Keratinocyte (primary cell): ENCODE measurements at regions not wholly inside any gene's neighbourhood (a gene's known extent, or its start where the extent isn't known, plus 50 kb on each side); places are given as distances from the start of the nearest gene placed in this dataset.

Experiments
- CTCF ChIP-seq, 3 experiments: IDR thresholded peaks in 1 of 3; conservative IDR thresholded peaks in 1 of 3; optimal IDR thresholded peaks in 1 of 3; 2 replicates in 2 of 3; 3 replicates in 1 of 3; pipeline versions ENCODE3 to v1.5.1; 2011; ENCODE audit warnings: low read length in 3 of 3, mild to moderate bottlenecking in 3 of 3, moderate library complexity in 2 of 3, control low read depth in 1 of 3, inconsistent platforms in 1 of 3; ENCODE audit not compliant: insufficient read depth in 2 of 3; ENCODE audit errors: extremely low read depth in 1 of 3
- EZH2 ChIP-seq: IDR thresholded peaks from one replicate; pipeline ENCODE4 v1.6.1; 2012; ENCODE audit warnings: inconsistent platforms, mild to moderate bottlenecking, low read length, moderate library complexity

- no peak for TF ChIP-seq CTCF (optimal IDR thresholded peaks at IDR 0.05 in 1 of 3, IDR thresholded peaks at IDR 0.05 in 1 of 3, conservative IDR thresholded peaks at IDR 0.05 in 1 of 3; ENCODE audit: extremely low read depth in 1 of 3, insufficient read depth in 2 of 3, low read length in 3 of 3)
- no peak for TF ChIP-seq EZH2
Observed at GRCh38 chr6:14224359-14225103, 107.0 kb downstream of the CD83 start.
